ENCODE measurements at regions not wholly inside any gene's neighbourhood (a gene's known extent, or its start where the extent isn't known, plus 50 kb on each side); places are given as distances from the start of the nearest gene placed in this dataset.

GRCh38 chr10:71132321-71132810 is 80.0 kb upstream of the UNC5B start:
- POLR2A ChIA-PET, result no interaction called here
- H3K27me3 Mint-ChIP-seq, result peaks cover 10 to 55% of the 10 kb centered on the region in 2 donors

GRCh38 chr10:71133710-71134686 is 78.4 kb upstream of the UNC5B start:
- Histone ChIP-seq H3K36me3 (ENCODE audit: insufficient read depth, low read length) (no peaks in the 10 kb centered on the region), H3K9me3 (ENCODE audit: low read length) (no peaks in the 10 kb centered on the region), H3K4me1 (ENCODE audit: insufficient read depth, low read length) (no peaks in the 10 kb centered on the region), H3K4me3 (ENCODE audit: low read length) (no peak overlapping the region), H3K27me3 (ENCODE audit: insufficient read depth, low read length, poor library complexity, severe bottlenecking) (peaks cover 4% of the 10 kb centered on the region), H3K27ac (ENCODE audit: low read depth, low read length) (no peak overlapping the region)
- POLR2A ChIA-PET, result no interaction called here
- H3K4me1 Mint-ChIP-seq, result no peaks in the 10 kb centered on the region
- no peak for DNase-seq
- peaks cover 0 to 1% (median 0%) of the 10 kb centered on the region in 3 donors for H3K36me3 Mint-ChIP-seq
- CTCF ChIA-PET, result interaction anchor here (1.3 kb wide), 1 partner anchor 9 kb away, joined by 3 read pairs; no protein-coding TSS in a partner anchor
- H3K27me3 Mint-ChIP-seq, result peaks cover 9 to 56% of the 10 kb centered on the region in 2 donors
- H3K9me3 Mint-ChIP-seq, result no peaks in the 10 kb centered on the region
- no peak overlapping the region for H3K4me3 Mint-ChIP-seq
- H3K27ac Mint-ChIP-seq, result peak overlapping the region in 1 of 8 donors; percentile 64

More at GRCh38 chr10:71132321-71132810, 80.0 kb upstream of the UNC5B start:
- H3K27me3 ChIP-seq (ENCODE audit: insufficient read depth, low read length, poor library complexity, severe bottlenecking), result peaks cover 4% of the 10 kb centered on the region
- no peak overlapping the region for H3K4me3 ChIP-seq (ENCODE audit: low read length)
- H3K9me3 Mint-ChIP-seq, result no peaks in the 10 kb centered on the region
- no peaks in the 10 kb centered on the region for H3K36me3 ChIP-seq (ENCODE audit: insufficient read depth, low read length)
- no peaks in the 10 kb centered on the region for H3K9me3 ChIP-seq (ENCODE audit: low read length)
- no peak overlapping the region for H3K4me3 Mint-ChIP-seq
- CTCF ChIA-PET, result no interaction called here
- no peak overlapping the region for H3K27ac ChIP-seq (ENCODE audit: low read depth, low read length)
- DNase-seq, result no peak
- no peaks in the 10 kb centered on the region for H3K36me3 Mint-ChIP-seq
- H3K4me1 ChIP-seq (ENCODE audit: insufficient read depth, low read length), result no peaks in the 10 kb centered on the region
- H3K4me1 Mint-ChIP-seq, result peaks cover 5 to 7% (median 7%) of the 10 kb centered on the region in 3 donors
- no peak overlapping the region for H3K27ac Mint-ChIP-seq

GRCh38 chr10:71134732-71135211 is 77.6 kb upstream of the UNC5B start:
- Histone ChIP-seq H3K4me3 (ENCODE audit: low read length) (no peak overlapping the region), H3K27ac (ENCODE audit: low read depth, low read length) (no peak overlapping the region), H3K36me3 (ENCODE audit: insufficient read depth, low read length) (no peaks in the 10 kb centered on the region), H3K4me1 (ENCODE audit: insufficient read depth, low read length) (no peaks in the 10 kb centered on the region), H3K9me3 (ENCODE audit: low read length) (no peaks in the 10 kb centered on the region), H3K27me3 (ENCODE audit: insufficient read depth, low read length, poor library complexity, severe bottlenecking) (peaks cover 4% of the 10 kb centered on the region)
- peaks cover 0 to 1% (median 0%) of the 10 kb centered on the region in 3 donors for H3K36me3 Mint-ChIP-seq
- ChIA-PET CTCF (interaction anchor here (1.3 kb wide), 1 partner anchor 9 kb away, joined by 3 read pairs; no protein-coding TSS in a partner anchor), POLR2A (no interaction called here)
- H3K4me3 Mint-ChIP-seq, result no peak overlapping the region
- no peak overlapping the region for H3K27ac Mint-ChIP-seq
- H3K9me3 Mint-ChIP-seq, result no peaks in the 10 kb centered on the region
- no peaks in the 10 kb centered on the region for H3K4me1 Mint-ChIP-seq
- no peak for DNase-seq
- H3K27me3 Mint-ChIP-seq, result peaks cover 9 to 61% of the 10 kb centered on the region in 2 donors

- DNase-seq, result no peak
- no peak overlapping the region for H3K4me3 ChIP-seq (ENCODE audit: low read length)
- Mint-ChIP-seq H3K27me3 (peaks cover 9 to 61% of the 10 kb centered on the region in 2 donors), H3K36me3 (peaks cover 0 to 1% (median 0%) of the 10 kb centered on the region in 3 donors), H3K9me3 (no peaks in the 10 kb centered on the region), H3K27ac (no peak overlapping the region), H3K4me1 (no peaks in the 10 kb centered on the region), H3K4me3 (no peak overlapping the region)
- ChIA-PET CTCF (interaction anchor here (1.3 kb wide), 1 partner anchor 8 kb away, joined by 3 read pairs; no protein-coding TSS in a partner anchor), POLR2A (no interaction called here)
- no peak overlapping the region for H3K27ac ChIP-seq (ENCODE audit: low read depth, low read length)
- no peaks in the 10 kb centered on the region for H3K36me3 ChIP-seq (ENCODE audit: insufficient read depth, low read length)
- H3K4me1 ChIP-seq (ENCODE audit: insufficient read depth, low read length), result no peaks in the 10 kb centered on the region
- peaks cover 4% of the 10 kb centered on the region for H3K27me3 ChIP-seq (ENCODE audit: insufficient read depth, low read length, poor library complexity, severe bottlenecking)
- no peaks in the 10 kb centered on the region for H3K9me3 ChIP-seq (ENCODE audit: low read length)
These were observed 77.1 kb upstream of the UNC5B start for GRCh38 chr10:71135236-71135635.

- ChIA-PET CTCF (no interaction called here), POLR2A (no interaction called here)
- Histone ChIP-seq H3K4me3 (ENCODE audit: low read length) (no peak overlapping the region), H3K9me3 (ENCODE audit: low read length) (no peaks in the 10 kb centered on the region), H3K4me1 (ENCODE audit: insufficient read depth, low read length) (no peaks in the 10 kb centered on the region), H3K27me3 (ENCODE audit: insufficient read depth, low read length, poor library complexity, severe bottlenecking) (peaks cover 4% of the 10 kb centered on the region), H3K36me3 (ENCODE audit: insufficient read depth, low read length) (no peaks in the 10 kb centered on the region), H3K27ac (ENCODE audit: low read depth, low read length) (no peak overlapping the region)
- H3K36me3 Mint-ChIP-seq, result peaks cover 0 to 1% (median 0%) of the 10 kb centered on the region in 3 donors
- H3K27me3 Mint-ChIP-seq, result peaks cover 9 to 55% of the 10 kb centered on the region in 2 donors
- H3K9me3 Mint-ChIP-seq, result no peaks in the 10 kb centered on the region
- peak overlapping the region in 1 of 8 donors; percentile 79 for H3K27ac Mint-ChIP-seq
- H3K4me1 Mint-ChIP-seq, result no peaks in the 10 kb centered on the region
- no peak for DNase-seq
- no peak overlapping the region for H3K4me3 Mint-ChIP-seq
These were observed 76.2 kb upstream of the UNC5B start for GRCh38 chr10:71136036-71136721.

GRCh38 chr10:71137701-71138100 is 74.7 kb upstream of the UNC5B start:
- Mint-ChIP-seq H3K4me1 (no peaks in the 10 kb centered on the region), H3K27ac (no peak overlapping the region), H3K27me3 (peaks cover 10 to 42% of the 10 kb centered on the region in 2 donors), H3K9me3 (no peaks in the 10 kb centered on the region), H3K4me3 (no peak overlapping the region), H3K36me3 (peaks cover 0 to 1% (median 0%) of the 10 kb centered on the region in 3 donors)
- Histone ChIP-seq H3K27me3 (ENCODE audit: insufficient read depth, low read length, poor library complexity, severe bottlenecking) (peaks cover 4% of the 10 kb centered on the region), H3K4me3 (ENCODE audit: low read length) (no peak overlapping the region), H3K9me3 (ENCODE audit: low read length) (no peaks in the 10 kb centered on the region), H3K36me3 (ENCODE audit: insufficient read depth, low read length) (no peaks in the 10 kb centered on the region), H3K4me1 (ENCODE audit: insufficient read depth, low read length) (no peaks in the 10 kb centered on the region), H3K27ac (ENCODE audit: low read depth, low read length) (no peak overlapping the region)
- ChIA-PET POLR2A (no interaction called here), CTCF (no interaction called here)
- no peak for DNase-seq

- Mint-ChIP-seq H3K36me3 (peaks cover 0 to 1% (median 0%) of the 10 kb centered on the region in 3 donors), H3K27ac (no peak overlapping the region), H3K27me3 (peaks cover 9 to 39% of the 10 kb centered on the region in 2 donors), H3K4me1 (no peaks in the 10 kb centered on the region), H3K9me3 (no peaks in the 10 kb centered on the region), H3K4me3 (no peak overlapping the region)
- no peak overlapping the region for H3K27ac ChIP-seq (ENCODE audit: low read depth, low read length)
- H3K9me3 ChIP-seq (ENCODE audit: low read length), result no peaks in the 10 kb centered on the region
- ChIA-PET POLR2A (no interaction called here), CTCF (no interaction called here)
- no peak overlapping the region for H3K4me3 ChIP-seq (ENCODE audit: low read length)
- no peaks in the 10 kb centered on the region for H3K36me3 ChIP-seq (ENCODE audit: insufficient read depth, low read length)
- no peaks in the 10 kb centered on the region for H3K4me1 ChIP-seq (ENCODE audit: insufficient read depth, low read length)
- peaks cover 4% of the 10 kb centered on the region for H3K27me3 ChIP-seq (ENCODE audit: insufficient read depth, low read length, poor library complexity, severe bottlenecking)
- DNase-seq, result no peak
These were observed 74.1 kb upstream of the UNC5B start for GRCh38 chr10:71138166-71138830.

All from CD8-positive, alpha-beta memory T cell (primary cell).